Adrenal gland (tissue), 5 donors: ENCODE measurements at regions not wholly inside any gene's neighbourhood (a gene's known extent, or its start where the extent isn't known, plus 50 kb on each side); places are given as distances from the start of the nearest gene placed in this dataset.

ENCODE experiments used
- POLR2A ChIP-seq, 2 donors: fragments of 450-650 bp; IDR thresholded peaks; one replicate each; pipeline ENCODE4 v1.6.1; 2017; ENCODE audit warnings: antibody characterized with exemption in 2 of 2, mild to moderate bottlenecking in 2 of 2, moderate library complexity in 1 of 2
- TF ChIP-seq, protein P1 (sequence below), 6 experiments: fragments of 450-650 bp in 4 of 6; fragments of 200-600 bp in 2 of 6; sonication (generic) in 1 of 6; IDR thresholded peaks; 1 replicate in 5 of 6; 2 replicates in 1 of 6; pipeline versions ENCODE4 v1.5.1 to v1.8.0; 2016 to 2021; ENCODE audit warnings: antibody characterized with exemption in 6 of 6, mild to moderate bottlenecking in 2 of 6, moderate library complexity in 1 of 6
- donor health status: DM: no; HTN: no; CAD: no.

DNA sequence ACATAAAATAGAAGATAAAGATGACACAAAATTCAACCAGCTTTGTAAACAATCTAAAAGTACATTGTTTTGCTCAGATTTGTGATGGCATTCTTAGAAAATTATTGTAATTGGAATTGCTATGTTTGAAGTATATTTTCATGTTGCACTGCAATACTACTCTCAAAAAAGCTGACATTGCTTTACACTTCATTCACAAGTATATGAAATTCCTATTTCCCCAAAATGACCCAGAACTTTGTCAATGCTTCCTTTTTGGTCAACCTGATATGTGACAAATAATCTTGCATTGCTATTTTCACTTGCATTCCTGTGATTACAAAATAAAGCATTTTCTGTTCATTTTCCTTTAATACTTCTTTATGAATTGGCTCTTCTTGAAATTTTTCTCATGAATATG, 104.1 kb upstream of the BMP5 start:
- no peak for TF ChIP-seq POLR2A (IDR thresholded peaks at IDR 0.05)
- TF ChIP-seq, protein P1, sequence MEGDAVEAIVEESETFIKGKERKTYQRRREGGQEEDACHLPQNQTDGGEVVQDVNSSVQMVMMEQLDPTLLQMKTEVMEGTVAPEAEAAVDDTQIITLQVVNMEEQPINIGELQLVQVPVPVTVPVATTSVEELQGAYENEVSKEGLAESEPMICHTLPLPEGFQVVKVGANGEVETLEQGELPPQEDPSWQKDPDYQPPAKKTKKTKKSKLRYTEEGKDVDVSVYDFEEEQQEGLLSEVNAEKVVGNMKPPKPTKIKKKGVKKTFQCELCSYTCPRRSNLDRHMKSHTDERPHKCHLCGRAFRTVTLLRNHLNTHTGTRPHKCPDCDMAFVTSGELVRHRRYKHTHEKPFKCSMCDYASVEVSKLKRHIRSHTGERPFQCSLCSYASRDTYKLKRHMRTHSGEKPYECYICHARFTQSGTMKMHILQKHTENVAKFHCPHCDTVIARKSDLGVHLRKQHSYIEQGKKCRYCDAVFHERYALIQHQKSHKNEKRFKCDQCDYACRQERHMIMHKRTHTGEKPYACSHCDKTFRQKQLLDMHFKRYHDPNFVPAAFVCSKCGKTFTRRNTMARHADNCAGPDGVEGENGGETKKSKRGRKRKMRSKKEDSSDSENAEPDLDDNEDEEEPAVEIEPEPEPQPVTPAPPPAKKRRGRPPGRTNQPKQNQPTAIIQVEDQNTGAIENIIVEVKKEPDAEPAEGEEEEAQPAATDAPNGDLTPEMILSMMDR (IDR thresholded peaks at IDR 0.05) = no peak
